LNCAP (cell line): ENCODE measurements at regions not wholly inside any gene's neighbourhood (a gene's known extent, or its start where the extent isn't known, plus 50 kb on each side); places are given as distances from the start of the nearest gene placed in this dataset.

Source experiments
- CTCF ChIP-seq: fragments of 450-650 bp; IDR thresholded peaks from 2 replicates; pipeline ENCODE4 v1.5.1; 2017; ENCODE audit warnings: mild to moderate bottlenecking

- TF ChIP-seq CTCF = no peak
Observed at GRCh38 chr2:120968307-120969015, 232.8 kb downstream of the GLI2 start.

- TF ChIP-seq CTCF = no peak
Observed at GRCh38 chr2:120969613-120970355, 234.1 kb downstream of the GLI2 start.

GRCh38 chr2:120971866-120972265 lies 236.2 kb downstream of the GLI2 start:
- no peak for TF ChIP-seq CTCF

- TF ChIP-seq CTCF = no peak
Observed at GRCh38 chr2:120972286-120972685, 236.6 kb downstream of the GLI2 start.

- TF ChIP-seq CTCF = no peak
Observed at GRCh38 chr2:120973196-120973595, 237.5 kb downstream of the GLI2 start.

- TF ChIP-seq CTCF = no peak
Observed at GRCh38 chr2:120974950-120975349, 239.3 kb downstream of the GLI2 start.

GRCh38 chr2:120976501-120977307 lies 241.0 kb downstream of the GLI2 start:
- no peak for TF ChIP-seq CTCF
